8988T (cell line): ENCODE measurements at regions not wholly inside any gene's neighbourhood (a gene's known extent, or its start where the extent isn't known, plus 50 kb on each side); places are given as distances from the start of the nearest gene placed in this dataset.
"Not testable (repeated sequence)": the region's sequence is repeated elsewhere in the genome, so short reads cannot be mapped to it uniquely, and the experiment has no call there.

Experiments used
- DNase-seq: peaks from one replicate; pipeline ENCODE4 v3.0.0; 2011

- DNase-seq = no peak
Observed at GRCh38 chr21:15558884-15559283, 170.9 kb upstream of the USP25 start.

GRCh38 chr21:15559660-15560059 lies 170.1 kb upstream of the USP25 start:
- no peak for DNase-seq

GRCh38 chr21:15560383-15561056 lies 169.3 kb upstream of the USP25 start:
- DNase-seq = no peak

GRCh38 chr21:15562748-15563147 lies 167.0 kb upstream of the USP25 start:
- DNase-seq = no peak

- DNase-seq = no peak
Observed at GRCh38 chr21:15564907-15565306, 164.9 kb upstream of the USP25 start.

GRCh38 chr21:15566703-15567102 lies 163.1 kb upstream of the USP25 start:
- DNase-seq = no peak

- no peak for DNase-seq
Observed at GRCh38 chr21:15567191-15567590, 162.6 kb upstream of the USP25 start.

- no peak for DNase-seq
Observed at GRCh38 chr21:15568516-15568915, 161.3 kb upstream of the USP25 start.

GRCh38 chr21:15586752-15587427 lies 142.9 kb upstream of the USP25 start:
- DNase-seq = no peak

- no peak for DNase-seq
Observed at GRCh38 chr21:15592271-15592860, 137.4 kb upstream of the USP25 start.

- DNase-seq = no peak
Observed at GRCh38 chr21:15592957-15593356, 136.8 kb upstream of the USP25 start.

- no peak for DNase-seq
Observed at GRCh38 chr21:15601390-15601789, 128.4 kb upstream of the USP25 start.

GRCh38 chr21:15604413-15604812 lies 125.4 kb upstream of the USP25 start:
- DNase-seq = no peak

- no peak for DNase-seq
Observed at GRCh38 chr21:15614766-15615165, 115.0 kb upstream of the USP25 start.

- DNase-seq = no peak
Observed at GRCh38 chr21:15616864-15617574, 112.8 kb upstream of the USP25 start.

GRCh38 chr21:15617964-15618363 lies 111.8 kb upstream of the USP25 start:
- no peak for DNase-seq

GRCh38 chr21:15620892-15621291 lies 108.9 kb upstream of the USP25 start:
- DNase-seq = no peak

- DNase-seq = no peak
Observed at GRCh38 chr21:15624646-15625045, 105.1 kb upstream of the USP25 start.

GRCh38 chr21:15625363-15625762 lies 104.4 kb upstream of the USP25 start:
- DNase-seq = no peak

GRCh38 chr21:15626031-15626430 lies 103.8 kb upstream of the USP25 start:
- no peak for DNase-seq

GRCh38 chr21:15627011-15627410 lies 102.8 kb upstream of the USP25 start:
- no peak for DNase-seq

GRCh38 chr21:15627823-15628222 lies 102.0 kb upstream of the USP25 start:
- DNase-seq = no peak

- no peak for DNase-seq
Observed at GRCh38 chr21:15631342-15631741, 98.4 kb upstream of the USP25 start.

- DNase-seq = not testable (repeated sequence)
Observed at GRCh38 chr21:15634541-15634940, 95.2 kb upstream of the USP25 start.
